ENCODE measurements at regions not wholly inside any gene's neighbourhood (a gene's known extent, or its start where the extent isn't known, plus 50 kb on each side); places are given as distances from the start of the nearest gene placed in this dataset.

GRCh38 chr4:10173754-10174749 lies 57.5 kb upstream of the WDR1 start:
- DNase-seq: no peak

GRCh38 chr4:10173037-10173753 lies 56.6 kb upstream of the WDR1 start:
- DNase-seq: no peak

GRCh38 chr4:10172278-10172921 lies 55.8 kb upstream of the WDR1 start:
- no peak for DNase-seq

DNA sequence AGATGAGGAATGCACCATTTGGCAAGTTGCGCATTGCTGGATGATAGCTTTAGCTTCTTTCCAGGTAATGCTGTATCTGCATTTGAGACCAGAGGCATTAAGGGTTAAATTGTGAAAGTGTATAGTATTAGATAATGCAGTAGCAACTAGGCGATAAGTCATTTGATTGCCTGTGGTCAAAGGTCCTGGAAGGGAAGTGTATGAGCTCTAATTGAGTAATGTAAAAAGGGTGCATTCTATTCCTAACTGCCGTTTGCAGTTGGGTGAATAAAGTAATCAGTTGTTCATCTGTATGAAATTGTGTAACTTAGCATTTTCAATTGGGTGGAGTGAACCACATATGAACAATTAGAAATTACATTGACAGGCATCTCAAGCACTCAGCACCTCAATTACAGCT lies 54.5 kb upstream of the WDR1 start:
- DNase-seq: no peak

- DNase-seq: no peak
Measured at GRCh38 chr4:10169839-10170387, 53.3 kb upstream of the WDR1 start.

GRCh38 chr4:10168151-10168550 lies 51.6 kb upstream of the WDR1 start:
- DNase-seq: no peak

GRCh38 chr4:10167201-10167600 lies 50.6 kb upstream of the WDR1 start:
- no peak for DNase-seq

All from SW 1271 (cell line).